Tibial artery (tissue), 4 donors: ENCODE measurements at regions not wholly inside any gene's neighbourhood (a gene's known extent, or its start where the extent isn't known, plus 50 kb on each side); places are given as distances from the start of the nearest gene placed in this dataset.

ENCODE experiments used
- DNase-seq, 2 donors: peaks; one replicate each; pipeline ENCODE4 v3.0.0-alpha.2; 2019
- H3K27ac ChIP-seq, 2 donors: fragments of 200-600 bp; sonication (generic) in 1 of 2; 1 replicate in 1 of 2; 2 replicates in 1 of 2; pipeline ENCODE4 v1.5.1; 2018 to 2019; ENCODE audit warnings: mild to moderate bottlenecking in 1 of 2
- H3K27me3 ChIP-seq, 2 donors: fragments of 200-600 bp; sonication (generic) in 1 of 2; one replicate each; pipeline versions ENCODE4 v1.5.1 to v1.6.0; 2016 to 2019
- H3K36me3 ChIP-seq, 3 donors: fragments of 200-600 bp; sonication (generic) in 2 of 3; one replicate each; pipeline ENCODE4 v1.5.1; 2016 to 2019; ENCODE audit warnings: mild to moderate bottlenecking in 2 of 3
- H3K4me1 ChIP-seq, 4 donors: fragments of 200-600 bp; sonication (generic) in 2 of 4; 1 replicate in 3 of 4; 2 replicates in 1 of 4; pipeline ENCODE4 v1.5.1; 2016 to 2019
- H3K4me3 ChIP-seq, 2 donors: fragments of 200-600 bp; sonication (generic) in 1 of 2; 1 replicate in 1 of 2; 2 replicates in 1 of 2; pipeline ENCODE4 v1.5.1; 2018 to 2019; ENCODE audit warnings: mild to moderate bottlenecking in 2 of 2
- H3K9me3 ChIP-seq, 3 donors: fragments of 200-600 bp; sonication (generic) in 1 of 3; one replicate each; pipeline ENCODE4 v1.5.1; 2016 to 2019
- intact Hi-C: fragments of 100-400 bp; cut with DNase I; formaldehyde crosslinking; loops from one replicate; pipeline ENCODE4 v1.15.0; 2023; ENCODE audit warnings: low total_unique reads
- TF ChIP-seq, protein P1 (sequence below), 2 experiments: fragments of 200-600 bp in 1 of 2; fragments of 450-650 bp in 1 of 2; IDR thresholded peaks; one replicate each; pipeline ENCODE4 v1.5.1; 2017 to 2019; ENCODE audit warnings: antibody characterized with exemption in 2 of 2, mild to moderate bottlenecking in 1 of 2, moderate library complexity in 1 of 2

- no peak overlapping the region for H3K4me3 ChIP-seq
- H3K9me3 ChIP-seq: no peaks in the 10 kb centered on the region
- H3K36me3 ChIP-seq: no peaks in the 10 kb centered on the region
- H3K27me3 ChIP-seq: no peaks in the 10 kb centered on the region
- intact Hi-C loops: no loop called here
- no peak for DNase-seq
- no peak overlapping the region for H3K27ac ChIP-seq
- TF ChIP-seq, protein P1, sequence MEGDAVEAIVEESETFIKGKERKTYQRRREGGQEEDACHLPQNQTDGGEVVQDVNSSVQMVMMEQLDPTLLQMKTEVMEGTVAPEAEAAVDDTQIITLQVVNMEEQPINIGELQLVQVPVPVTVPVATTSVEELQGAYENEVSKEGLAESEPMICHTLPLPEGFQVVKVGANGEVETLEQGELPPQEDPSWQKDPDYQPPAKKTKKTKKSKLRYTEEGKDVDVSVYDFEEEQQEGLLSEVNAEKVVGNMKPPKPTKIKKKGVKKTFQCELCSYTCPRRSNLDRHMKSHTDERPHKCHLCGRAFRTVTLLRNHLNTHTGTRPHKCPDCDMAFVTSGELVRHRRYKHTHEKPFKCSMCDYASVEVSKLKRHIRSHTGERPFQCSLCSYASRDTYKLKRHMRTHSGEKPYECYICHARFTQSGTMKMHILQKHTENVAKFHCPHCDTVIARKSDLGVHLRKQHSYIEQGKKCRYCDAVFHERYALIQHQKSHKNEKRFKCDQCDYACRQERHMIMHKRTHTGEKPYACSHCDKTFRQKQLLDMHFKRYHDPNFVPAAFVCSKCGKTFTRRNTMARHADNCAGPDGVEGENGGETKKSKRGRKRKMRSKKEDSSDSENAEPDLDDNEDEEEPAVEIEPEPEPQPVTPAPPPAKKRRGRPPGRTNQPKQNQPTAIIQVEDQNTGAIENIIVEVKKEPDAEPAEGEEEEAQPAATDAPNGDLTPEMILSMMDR (IDR thresholded peaks at IDR 0.05): no peak
- H3K4me1 ChIP-seq: no peaks in the 10 kb centered on the region
These were observed 97.3 kb downstream of the CENPW start for GRCh38 chr6:126437205-126437604.

DNA sequence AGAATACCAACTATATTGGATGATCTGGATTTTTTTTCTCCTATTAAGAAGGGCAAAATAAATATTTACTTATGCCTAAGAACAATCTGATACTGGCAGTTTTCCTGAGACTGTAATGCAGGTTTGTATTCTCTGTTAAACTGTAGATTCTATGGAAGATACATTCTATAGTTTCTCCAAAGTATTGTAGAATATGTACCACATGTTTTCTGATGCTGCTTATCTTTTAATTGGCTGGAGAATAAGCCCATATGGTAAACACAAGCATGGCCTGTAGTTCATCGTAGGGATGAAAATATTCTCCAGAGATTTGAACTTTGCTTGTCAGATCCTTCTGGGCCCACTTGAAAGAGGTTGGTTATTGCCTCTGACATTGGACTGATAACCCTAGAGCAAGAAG is 99.1 kb downstream of the CENPW start:
- intact Hi-C loops: no loop called here
- TF ChIP-seq, protein P1 (IDR thresholded peaks at IDR 0.05): no peak
- no peaks in the 10 kb centered on the region for H3K36me3 ChIP-seq

GRCh38 chr6:126440923-126441322 is 101.0 kb downstream of the CENPW start:
- no peak for DNase-seq
- intact Hi-C loops: no loop called here
- Histone ChIP-seq H3K27ac (no peak overlapping the region), H3K4me1 (no peaks in the 10 kb centered on the region), H3K36me3 (no peaks in the 10 kb centered on the region), H3K27me3 (no peaks in the 10 kb centered on the region), H3K4me3 (no peak overlapping the region), H3K9me3 (no peaks in the 10 kb centered on the region)
- TF ChIP-seq, protein P1 (IDR thresholded peaks at IDR 0.05): no peak

More for the DNA sequence above, 99.1 kb downstream of the CENPW start:
- no peaks in the 10 kb centered on the region for H3K27me3 ChIP-seq
- no peak for DNase-seq
- H3K4me1 ChIP-seq: no peaks in the 10 kb centered on the region
- H3K27ac ChIP-seq: no peak overlapping the region
- H3K9me3 ChIP-seq: no peaks in the 10 kb centered on the region
- no peak overlapping the region for H3K4me3 ChIP-seq

- no peaks in the 10 kb centered on the region for H3K4me1 ChIP-seq
- TF ChIP-seq, protein P1 (IDR thresholded peaks at IDR 0.05): no peak
- DNase-seq: no peak
- H3K27me3 ChIP-seq: no peaks in the 10 kb centered on the region
- intact Hi-C loops: no loop called here
- no peak overlapping the region for H3K4me3 ChIP-seq
- H3K36me3 ChIP-seq: no peaks in the 10 kb centered on the region
- no peak overlapping the region for H3K27ac ChIP-seq
- no peaks in the 10 kb centered on the region for H3K9me3 ChIP-seq
These were observed 104.9 kb downstream of the CENPW start for GRCh38 chr6:126444659-126445273.

GRCh38 chr6:126446248-126446647 is 106.3 kb downstream of the CENPW start:
- intact Hi-C loops: no loop called here
- no peaks in the 10 kb centered on the region for H3K27me3 ChIP-seq
- no peak overlapping the region for H3K27ac ChIP-seq
- no peak for DNase-seq
- H3K9me3 ChIP-seq: no peaks in the 10 kb centered on the region
- H3K36me3 ChIP-seq: no peaks in the 10 kb centered on the region
- no peaks in the 10 kb centered on the region for H3K4me1 ChIP-seq
- H3K4me3 ChIP-seq: no peak overlapping the region
- TF ChIP-seq, protein P1 (IDR thresholded peaks at IDR 0.05): no peak

GRCh38 chr6:126447367-126447766 is 107.5 kb downstream of the CENPW start:
- TF ChIP-seq, protein P1 (IDR thresholded peaks at IDR 0.05): no peak
- Histone ChIP-seq H3K27me3 (no peaks in the 10 kb centered on the region), H3K36me3 (no peaks in the 10 kb centered on the region), H3K4me1 (no peaks in the 10 kb centered on the region), H3K4me3 (no peak overlapping the region), H3K27ac (no peak overlapping the region), H3K9me3 (no peaks in the 10 kb centered on the region)
- intact Hi-C loops: no loop called here
- no peak for DNase-seq
